HG02759 (cell line): ENCODE measurements at regions not wholly inside any gene's neighbourhood (a gene's known extent, or its start where the extent isn't known, plus 50 kb on each side); places are given as distances from the start of the nearest gene placed in this dataset.
"Not testable (repeated sequence)": the region's sequence is repeated elsewhere in the genome, so short reads cannot be mapped to it uniquely, and the experiment has no call there.

Source experiments
- ATAC-seq: cut with Tn5 transposase; IDR thresholded peaks from one replicate; pipeline ENCODE4 v1.9.1; 2021; ENCODE audit warnings: mild to moderate bottlenecking, moderate library complexity; ENCODE audit not compliant: unreplicated experiment

- ATAC-seq, result no peak
Measured at GRCh38 chr10:131577786-131578471, 266.4 kb upstream of the TCERG1L start.

- no peak for ATAC-seq
Measured at GRCh38 chr10:131578472-131578970, 267.0 kb upstream of the TCERG1L start.

DNA sequence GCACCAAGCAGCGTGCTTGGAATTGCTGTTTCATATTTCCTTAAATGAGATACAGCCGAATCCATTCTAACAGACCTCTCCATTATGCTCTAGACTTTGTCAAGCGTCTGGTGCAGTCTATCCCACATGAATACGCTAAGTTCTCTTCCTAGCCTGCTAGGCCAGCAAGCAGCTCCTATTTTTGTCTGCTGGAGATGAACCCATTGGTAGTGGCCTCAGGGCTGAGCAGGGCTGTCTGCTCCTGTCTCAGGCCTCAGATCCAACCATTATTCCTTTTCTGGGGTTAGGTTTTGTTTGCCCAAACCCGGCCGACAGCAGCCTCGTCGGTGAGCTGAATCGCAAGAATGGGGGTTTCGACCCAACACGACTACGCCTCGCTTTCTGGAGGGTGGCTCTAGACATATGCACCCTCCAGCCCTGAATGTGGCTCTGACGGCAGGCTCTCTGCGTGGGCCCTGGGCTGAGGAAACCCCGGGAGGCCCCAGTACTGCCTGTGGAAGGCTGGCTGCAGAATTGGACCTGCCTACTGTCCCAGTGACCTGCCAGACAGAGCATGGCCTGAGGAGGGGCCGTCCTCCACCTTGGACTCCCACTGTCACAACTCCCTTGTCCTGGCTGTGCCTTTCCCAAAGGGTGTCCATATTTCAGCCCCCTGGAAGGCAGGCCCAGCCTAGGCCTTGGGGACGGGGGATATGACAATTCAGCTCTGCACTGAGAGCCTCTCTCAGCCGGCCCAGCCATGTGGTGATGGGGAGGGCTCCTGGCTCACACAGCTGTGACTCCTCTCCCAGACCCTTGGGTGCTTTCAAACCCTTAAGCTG, 267.9 kb upstream of the TCERG1L start:
- no peak for ATAC-seq

DNA sequence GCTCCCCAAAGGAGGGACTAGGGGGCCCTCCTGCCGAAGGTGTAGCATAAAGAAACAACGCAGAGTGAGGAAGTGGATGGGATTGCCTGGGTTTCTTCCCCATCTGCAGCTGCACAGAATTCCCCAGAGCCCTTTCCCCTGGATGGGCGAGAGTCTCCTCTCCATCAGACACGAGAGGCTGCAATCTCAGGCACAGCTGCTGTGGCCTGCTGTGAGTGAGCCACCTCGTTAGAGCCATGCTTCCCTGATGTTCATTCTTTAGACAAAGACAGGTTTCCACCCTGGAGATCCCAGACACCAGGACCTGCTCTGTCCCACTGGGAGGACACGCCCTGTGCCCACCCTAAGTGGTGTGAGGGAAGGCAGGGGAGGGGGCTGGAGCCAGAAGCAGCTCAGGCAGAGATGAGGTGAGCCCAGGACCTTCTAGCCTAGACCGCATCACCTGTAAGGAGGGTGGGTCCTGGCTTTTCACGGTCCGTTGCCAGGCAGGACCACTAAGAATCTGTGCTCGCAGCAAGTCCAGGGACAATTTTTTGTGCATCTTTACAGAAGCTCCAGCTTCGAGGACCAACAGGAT, 268.6 kb upstream of the TCERG1L start:
- ATAC-seq, result no peak

- no peak for ATAC-seq
Measured at GRCh38 chr10:131580674-131581073, 269.2 kb upstream of the TCERG1L start.

GRCh38 chr10:131581547-131581946, 270.0 kb upstream of the TCERG1L start:
- ATAC-seq, result not testable (repeated sequence)

GRCh38 chr10:131584287-131584686, 272.8 kb upstream of the TCERG1L start:
- no peak for ATAC-seq

GRCh38 chr10:131585761-131586160, 274.2 kb upstream of the TCERG1L start:
- ATAC-seq, result no peak

DNA sequence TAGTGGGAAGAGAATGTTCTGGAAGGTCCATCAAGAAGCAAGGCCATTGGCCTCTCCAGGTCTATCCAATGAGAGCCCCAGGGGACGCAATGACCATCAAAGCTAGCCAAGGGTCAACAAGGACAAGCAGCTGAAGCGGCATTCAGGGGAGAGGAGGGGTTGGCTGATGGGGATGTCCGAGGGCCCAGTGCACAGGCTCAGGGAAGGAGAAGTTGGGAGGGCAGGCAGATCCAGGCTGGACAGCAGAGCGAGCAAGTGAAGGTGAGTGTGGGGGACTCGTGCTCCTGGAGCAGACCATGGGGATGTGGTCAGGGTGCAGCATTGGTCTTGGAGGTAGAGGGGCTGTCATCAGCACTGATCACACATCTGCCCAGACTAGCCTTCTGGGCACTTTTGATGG, 275.4 kb upstream of the TCERG1L start:
- ATAC-seq, result no peak

DNA sequence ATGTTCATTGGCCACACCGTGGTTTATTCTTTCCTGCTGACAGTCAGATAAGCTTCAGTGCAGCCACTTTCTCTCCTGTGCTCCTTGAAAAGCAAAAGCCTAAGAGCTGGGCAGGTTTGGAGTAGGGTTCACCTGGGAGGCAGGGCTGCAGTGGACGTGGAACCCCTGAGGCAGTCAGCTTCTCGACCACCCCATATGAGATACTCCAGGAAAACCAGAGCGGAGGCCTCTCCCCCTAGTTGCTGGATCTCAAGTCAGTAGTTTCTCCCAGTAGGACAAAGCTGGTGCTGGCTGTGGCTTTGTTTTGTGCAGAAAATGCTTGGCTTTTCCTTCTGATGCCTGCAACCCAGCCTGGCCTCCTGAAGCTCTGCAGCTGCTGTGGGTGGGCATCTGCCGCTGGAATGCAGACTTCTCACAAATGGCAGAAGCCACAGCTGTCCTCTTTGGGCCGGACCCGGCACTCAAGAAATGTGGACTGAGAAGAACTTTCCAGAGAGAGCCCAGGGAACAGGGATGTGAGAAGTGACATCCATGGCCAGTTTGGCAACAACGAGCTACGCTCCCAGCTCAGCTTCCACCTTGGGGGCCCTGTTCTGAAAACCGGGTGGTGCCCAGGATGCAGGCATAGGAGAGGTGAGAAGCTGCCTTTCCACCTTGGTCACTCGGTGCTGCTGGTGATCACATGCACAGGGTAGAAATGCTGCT, 276.6 kb upstream of the TCERG1L start:
- no peak for ATAC-seq

- ATAC-seq, result no peak
Measured at GRCh38 chr10:131588704-131589220, 277.2 kb upstream of the TCERG1L start.

GRCh38 chr10:131590567-131590966, 279.0 kb upstream of the TCERG1L start:
- no peak for ATAC-seq

GRCh38 chr10:131591936-131592335, 280.4 kb upstream of the TCERG1L start:
- no peak for ATAC-seq

DNA sequence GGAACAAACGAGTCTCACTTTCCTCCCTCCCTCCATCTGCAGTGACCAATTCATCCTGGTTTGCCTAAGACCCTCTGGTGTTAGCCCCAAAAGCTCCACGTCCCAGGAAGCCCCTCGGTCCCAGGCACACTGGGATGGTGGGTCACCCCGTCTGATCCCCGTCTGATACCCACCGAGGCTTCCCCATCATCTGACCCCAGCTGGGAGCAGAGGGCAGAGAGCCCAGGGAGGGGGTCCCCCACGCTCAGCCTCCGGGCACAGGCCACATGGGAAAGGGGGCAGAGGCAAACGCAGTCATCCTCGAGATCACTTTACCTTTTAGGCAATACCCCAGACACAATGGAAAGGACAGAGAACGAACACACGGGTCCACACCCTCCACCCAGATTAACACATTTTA, 291.6 kb upstream of the PPP2R2D start:
- ATAC-seq, result no peak

GRCh38 chr10:131615150-131615549, 285.7 kb upstream of the PPP2R2D start:
- no peak for ATAC-seq

DNA sequence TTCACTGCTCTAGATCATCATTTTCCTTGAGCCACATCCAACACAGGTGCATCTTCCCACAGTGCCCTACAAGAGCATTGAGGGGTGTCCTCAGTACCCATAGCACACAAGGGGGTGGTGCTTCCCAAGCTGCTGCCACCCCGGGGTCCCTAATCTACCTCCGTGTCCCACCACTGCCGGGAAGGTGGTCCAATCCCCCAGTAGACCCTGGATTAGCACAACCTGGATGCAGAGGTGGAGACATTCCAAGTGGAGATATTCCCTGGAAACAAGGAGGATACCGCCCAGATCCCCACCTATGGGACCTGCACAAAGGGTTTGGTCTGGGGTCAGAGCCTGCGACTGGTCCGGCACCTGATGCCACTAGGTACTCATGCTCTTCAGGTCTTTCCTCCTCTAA, 284.8 kb upstream of the PPP2R2D start:
- ATAC-seq, result no peak

DNA sequence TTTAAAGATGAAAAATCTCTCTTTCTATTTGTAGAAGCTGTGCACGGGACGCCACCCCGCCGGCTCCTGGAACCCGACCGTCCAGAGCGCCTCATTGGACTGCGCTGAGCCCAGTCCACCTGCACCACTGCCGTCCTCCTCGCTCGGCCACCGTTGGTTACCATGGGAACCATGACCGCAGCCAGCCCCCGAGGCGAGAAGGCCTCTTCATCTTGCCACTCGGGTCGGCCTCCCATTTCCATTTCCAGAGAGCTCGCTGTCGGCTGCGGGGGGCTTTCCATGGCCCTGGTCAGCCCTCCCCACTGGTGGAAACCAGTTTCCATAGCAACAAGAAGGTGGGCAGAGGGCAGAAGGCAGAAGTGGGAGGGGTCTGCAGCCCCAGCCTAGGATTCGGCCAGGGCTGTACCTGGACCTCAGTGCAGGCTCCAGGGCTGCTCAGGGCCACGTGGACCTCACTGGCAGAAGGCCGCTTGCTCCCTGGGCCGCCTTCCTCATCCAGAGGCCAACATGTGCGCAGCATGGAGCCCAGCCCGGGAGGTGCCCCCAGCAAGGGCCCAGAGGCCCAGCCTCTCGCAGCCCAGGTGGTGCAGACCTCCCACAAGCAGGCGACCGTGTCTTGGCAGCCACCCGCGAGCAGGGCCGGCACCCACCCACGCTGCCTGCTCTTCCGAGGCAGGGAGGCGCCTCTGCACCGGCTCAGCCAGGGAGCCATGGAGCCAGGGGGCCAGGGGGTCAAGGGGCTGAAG, 283.5 kb upstream of the PPP2R2D start:
- ATAC-seq, result no peak

GRCh38 chr10:131618587-131619267, 282.1 kb upstream of the PPP2R2D start:
- no peak for ATAC-seq

GRCh38 chr10:131620314-131620713, 280.5 kb upstream of the PPP2R2D start:
- ATAC-seq, result no peak

DNA sequence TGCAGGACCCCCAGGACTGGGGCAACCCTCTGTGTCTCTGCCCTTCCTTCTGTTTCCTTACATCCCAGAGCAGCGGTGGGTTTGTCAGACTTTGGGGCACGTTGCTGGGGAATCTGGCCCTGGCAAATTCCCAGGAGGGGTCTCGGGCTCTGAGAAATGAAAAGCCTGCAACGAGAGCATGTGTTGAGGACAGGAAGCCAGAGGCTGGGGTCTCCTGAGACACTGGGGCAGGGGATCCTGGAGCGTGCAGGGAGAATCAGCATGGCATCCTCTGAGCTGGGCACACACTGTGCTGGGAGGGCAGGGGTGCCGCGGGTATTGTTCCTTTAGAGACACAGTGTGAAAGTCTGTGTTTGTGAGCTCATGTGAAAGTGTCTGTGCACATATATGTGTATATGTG, 279.9 kb upstream of the PPP2R2D start:
- ATAC-seq, result no peak
